Activated CD8-positive, alpha-beta memory T cell treated with anti-CD3 and anti-CD28 coated beads for 1 hour (primary cell): ENCODE measurements at regions not wholly inside any gene's neighbourhood (a gene's known extent, or its start where the extent isn't known, plus 50 kb on each side); places are given as distances from the start of the nearest gene placed in this dataset.

Experiments
- DNase-seq, 2 donors: peaks; one replicate each; pipeline ENCODE4 v3.0.0-alpha.2; 2020; ENCODE audit warnings: low read depth in 1 of 2; ENCODE audit errors: extremely low read depth in 1 of 2

DNA sequence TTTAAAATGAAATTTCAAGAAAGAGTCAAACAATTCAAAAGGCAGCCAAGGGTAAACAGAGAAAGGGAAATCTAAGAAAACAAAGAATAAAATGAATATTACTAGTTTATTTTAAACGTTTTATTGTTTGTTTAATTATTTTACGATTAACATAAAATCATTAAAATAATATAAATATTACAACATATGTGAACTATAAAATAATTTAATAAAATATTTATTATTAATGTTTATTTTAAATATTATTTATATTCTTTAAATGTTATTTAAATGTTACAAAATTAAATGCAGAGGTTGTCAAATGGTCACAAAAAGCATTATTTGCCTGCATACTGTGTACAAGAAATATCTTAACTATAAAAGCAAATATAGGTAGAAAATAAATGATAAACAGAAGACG lies 786.7 kb upstream of the GHITM start:
- DNase-seq, result no peak

DNA sequence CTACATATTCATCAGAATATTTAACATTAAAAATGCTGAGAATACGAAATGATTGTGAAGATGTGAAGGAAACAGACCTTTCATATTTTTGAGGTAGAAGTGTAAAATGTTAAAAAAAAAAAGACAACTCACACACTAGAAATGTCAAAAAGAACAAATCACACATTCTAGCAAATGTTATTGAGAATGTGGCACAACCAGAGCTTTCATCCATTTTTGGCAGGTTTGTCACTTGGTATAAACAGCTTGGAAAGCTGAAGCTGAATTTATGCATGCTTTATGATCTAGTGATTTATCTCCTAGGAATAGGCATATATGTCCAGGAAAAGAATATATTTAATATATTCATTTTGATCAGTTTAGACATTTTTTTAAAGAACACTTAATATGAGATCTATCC lies 784.9 kb upstream of the GHITM start:
- no peak for DNase-seq

DNA sequence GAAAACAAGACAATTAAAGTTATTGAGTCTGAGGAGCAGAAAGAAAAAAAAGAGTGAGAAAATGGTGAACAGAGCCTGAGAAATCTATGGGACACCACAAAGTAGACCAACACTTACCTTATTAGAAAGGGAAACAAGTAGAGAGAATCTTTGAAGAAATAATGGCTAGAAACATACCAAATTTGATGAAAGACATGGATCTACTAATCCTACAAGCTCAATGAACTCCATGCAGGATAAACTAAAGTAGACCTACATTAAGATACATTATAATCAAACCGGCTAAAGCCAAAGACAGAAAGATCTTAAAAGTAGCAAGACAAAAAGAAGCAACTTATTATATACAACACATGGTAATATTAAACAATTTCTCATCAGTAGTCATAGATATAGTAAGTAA lies 782.3 kb upstream of the GHITM start:
- no peak for DNase-seq

DNA sequence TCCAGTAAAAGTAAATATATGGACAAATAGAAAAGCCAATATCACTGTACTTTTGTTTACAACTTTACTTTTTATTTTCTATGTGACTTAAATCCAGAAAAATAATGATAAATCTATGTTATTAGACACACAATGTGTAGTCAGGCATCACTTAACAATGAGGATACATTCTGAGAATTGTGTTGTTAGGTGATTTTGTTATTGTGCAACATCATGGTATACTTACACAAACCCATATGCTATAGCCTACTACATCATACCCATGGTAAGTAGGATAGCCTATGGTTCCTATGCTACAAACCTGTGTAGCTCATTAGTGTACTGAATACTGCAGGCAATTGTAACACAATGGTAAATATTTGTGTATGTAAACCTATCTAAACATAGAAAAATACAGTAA lies 781.7 kb upstream of the GHITM start:
- DNase-seq, result no peak

DNA sequence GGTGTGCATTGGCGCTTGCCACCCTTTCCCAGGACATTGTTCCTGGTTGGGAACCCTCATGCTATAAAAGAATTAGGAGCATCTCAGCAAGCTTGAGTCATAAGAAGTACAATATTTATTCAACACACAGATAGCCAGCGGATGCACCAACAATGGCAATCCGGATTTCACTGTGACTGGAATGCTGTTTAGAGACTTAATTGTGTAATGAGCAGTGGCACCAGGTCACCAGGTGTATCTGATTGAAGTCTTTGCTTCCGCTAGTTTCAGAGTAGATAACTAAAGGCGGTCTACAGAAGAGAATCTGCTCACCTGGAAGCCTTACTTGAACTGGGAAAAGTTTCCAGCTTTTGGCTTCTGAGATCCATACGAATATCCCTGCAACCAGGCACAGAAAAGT lies 772.3 kb upstream of the GHITM start:
- no peak for DNase-seq

DNA sequence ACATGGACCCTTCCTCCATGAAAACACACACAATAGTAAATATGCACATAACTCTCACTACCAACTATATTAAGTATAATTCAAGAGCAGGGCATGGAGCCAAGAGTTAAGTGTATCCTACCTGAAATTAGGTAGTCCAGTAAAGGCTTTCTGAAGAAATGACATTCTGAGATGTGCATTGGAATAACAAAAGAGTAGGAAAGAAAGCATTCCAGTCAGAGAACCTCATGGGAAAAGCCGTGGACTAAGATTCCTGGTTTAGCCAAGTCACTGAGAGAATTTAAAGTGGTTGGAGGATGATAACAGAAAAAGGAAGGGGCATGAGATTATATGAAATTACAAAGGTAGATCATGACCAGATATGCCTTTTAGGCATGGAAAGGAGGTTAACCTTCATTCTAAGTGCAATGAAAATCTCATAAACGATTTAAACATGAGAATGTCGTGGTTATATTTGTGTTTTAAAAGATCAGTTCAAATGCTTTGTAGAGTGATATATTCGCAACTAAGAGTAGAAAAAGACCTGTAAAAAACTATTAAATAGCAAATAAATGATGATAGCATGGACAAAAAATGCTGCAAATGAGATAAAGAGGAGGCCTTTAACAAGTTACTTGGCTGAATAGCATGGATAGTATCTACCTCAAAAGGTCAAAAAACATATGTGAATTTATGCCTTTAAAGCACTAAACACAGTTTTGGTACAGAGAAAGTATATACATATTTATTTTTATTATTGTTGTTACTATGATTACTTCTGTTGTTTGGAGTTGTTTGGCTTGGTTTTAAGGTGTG lies 767.4 kb upstream of the GHITM start:
- DNase-seq, result no peak

DNA sequence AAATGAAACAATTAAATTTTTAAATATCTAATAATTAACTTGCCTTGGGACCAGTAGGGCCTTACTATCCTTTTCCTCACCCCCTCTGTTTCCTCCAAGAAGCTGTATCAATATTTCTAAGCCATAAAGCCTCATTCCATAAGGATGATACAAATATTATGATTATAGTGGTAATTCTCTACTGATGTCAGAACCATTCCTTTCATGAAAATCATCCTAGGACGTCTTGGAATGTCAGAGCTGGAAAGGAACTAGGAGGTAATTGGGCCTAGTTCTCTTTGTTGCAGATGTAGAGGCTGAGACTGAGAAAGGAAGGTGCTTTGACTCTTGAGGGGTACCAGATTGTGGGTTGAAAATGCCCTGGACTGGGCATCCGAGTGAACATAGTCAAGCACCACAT lies 766.7 kb upstream of the GHITM start:
- DNase-seq, result no peak

DNA sequence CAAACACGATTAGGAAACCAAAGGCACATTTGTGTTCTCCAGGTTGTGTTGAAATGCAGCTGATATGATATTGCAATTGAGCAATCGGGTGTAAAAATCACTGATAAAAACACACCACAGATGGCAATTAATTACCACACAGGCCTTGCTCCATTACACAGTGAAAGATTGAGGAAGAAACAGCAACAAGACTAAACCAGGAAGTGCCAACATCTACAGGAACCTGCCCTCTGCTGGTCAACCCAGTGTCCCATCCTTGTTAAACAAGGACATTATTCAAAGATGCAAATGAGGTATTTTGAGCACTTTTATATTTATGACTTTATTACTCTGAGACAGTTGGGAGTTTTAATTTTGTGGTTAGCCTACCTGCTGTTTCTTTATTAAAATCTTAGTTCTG lies 765.6 kb upstream of the GHITM start:
- DNase-seq, result no peak

DNA sequence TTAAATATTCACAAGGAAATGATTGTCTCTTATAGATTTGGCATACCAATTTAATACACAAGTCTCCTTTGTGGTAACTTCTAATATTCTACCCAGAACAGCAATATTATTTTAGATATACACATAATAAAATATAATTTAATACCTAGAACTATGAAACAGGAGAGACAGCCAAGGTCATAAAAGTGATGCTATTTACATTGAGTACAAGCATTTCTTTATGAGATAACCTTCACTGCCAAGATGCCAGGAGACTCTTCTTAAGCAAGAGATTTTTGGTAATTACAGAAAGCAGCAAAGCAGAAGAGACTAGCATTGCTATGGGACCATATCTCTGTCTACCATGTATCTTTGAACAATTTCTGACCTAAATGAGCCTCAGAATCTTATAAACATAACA lies 764.6 kb upstream of the GHITM start:
- no peak for DNase-seq

DNA sequence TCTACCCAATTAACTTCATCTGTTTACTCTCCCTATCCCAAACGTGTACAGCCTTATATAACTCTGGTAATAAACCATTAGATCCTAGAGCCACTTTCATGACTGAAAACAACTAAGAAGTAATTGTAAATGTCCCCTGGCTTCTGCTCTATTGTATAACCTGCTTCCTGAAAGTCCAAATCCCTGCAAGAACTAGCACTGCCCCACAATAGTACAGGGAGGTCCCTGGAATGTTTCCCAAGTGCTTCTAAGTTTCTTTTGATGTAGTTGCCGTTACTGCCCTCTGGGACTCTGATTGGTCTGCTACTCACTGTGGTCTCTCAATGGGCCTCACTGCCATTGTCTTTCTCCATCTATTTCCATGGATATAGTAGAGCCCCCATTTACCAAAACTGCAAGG lies 764.0 kb upstream of the GHITM start:
- DNase-seq, result no peak

DNA sequence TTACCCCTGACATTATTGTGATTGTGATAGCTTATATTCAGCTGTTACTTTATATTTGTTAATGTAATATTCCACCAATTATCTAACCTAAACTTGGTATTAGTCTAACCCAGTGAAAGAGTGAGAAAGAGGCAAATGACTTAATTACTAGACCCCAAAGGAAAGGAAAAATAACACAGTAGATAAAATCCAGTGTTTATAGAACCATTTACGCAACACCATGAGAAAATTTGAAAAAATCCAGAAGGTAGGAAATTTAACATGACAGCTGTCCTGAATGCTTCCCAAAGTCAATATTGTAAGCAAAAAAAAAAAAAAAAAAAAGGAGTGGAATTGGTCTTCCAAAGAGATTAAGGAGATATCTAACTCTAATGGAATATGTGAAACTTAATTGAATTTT lies 741.5 kb upstream of the GHITM start:
- DNase-seq, result no peak

DNA sequence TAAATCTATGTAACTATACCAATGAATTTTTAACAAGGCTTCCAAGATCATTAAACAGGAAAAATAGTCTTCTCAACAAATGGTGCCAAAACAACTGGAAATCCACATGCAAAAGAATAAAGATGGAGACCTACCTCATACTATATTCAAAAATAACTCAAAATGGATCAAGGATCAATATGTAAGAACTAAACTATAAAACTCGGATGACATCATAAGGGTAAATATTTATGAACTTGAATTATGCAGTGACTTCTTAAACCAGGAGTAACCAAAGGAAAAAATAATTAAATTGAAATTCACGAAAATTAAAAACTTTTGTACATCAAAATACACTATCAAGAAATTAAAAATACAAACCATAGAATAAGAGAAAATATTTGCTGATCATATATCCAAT lies 728.7 kb upstream of the GHITM start:
- DNase-seq, result no peak

DNA sequence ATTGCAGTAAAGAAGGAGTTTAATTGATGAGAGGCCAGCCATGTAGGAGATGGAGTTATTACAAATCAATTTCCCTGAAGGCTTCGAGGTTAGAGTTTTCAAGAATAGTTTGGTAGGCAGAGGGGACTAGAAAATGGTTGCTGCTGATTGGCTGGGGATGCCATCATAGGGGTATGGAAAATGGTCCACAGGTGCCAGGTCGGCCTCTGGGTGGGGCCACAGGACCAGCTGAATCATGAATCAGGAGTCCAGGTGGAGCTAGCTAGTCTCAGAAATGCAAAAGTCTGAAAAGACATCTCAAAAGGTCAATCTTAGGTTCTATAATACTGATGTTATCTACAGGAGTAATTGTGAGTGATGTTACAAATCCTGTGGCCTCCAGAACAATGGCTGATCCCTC lies 714.0 kb upstream of the GHITM start:
- DNase-seq, result no peak

DNA sequence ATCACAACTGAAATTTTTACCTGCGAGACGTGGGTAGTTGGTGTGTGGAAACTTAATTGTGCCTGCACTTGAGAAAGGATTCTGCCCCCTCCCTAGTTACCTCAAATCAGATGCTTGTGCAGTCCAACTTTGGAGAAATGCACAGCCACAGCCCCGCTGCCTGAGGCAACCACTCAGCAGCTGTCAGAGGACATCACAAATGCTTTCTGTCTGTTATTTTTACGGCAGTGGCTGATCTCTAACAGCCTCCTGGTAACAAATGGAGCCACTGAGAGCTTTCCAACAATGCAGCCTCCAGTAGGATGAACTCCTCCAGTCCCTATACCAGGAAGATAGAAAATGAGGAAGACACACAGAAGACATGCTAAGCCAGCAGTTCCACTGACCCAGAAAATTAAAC lies 712.2 kb upstream of the GHITM start:
- no peak for DNase-seq

DNA sequence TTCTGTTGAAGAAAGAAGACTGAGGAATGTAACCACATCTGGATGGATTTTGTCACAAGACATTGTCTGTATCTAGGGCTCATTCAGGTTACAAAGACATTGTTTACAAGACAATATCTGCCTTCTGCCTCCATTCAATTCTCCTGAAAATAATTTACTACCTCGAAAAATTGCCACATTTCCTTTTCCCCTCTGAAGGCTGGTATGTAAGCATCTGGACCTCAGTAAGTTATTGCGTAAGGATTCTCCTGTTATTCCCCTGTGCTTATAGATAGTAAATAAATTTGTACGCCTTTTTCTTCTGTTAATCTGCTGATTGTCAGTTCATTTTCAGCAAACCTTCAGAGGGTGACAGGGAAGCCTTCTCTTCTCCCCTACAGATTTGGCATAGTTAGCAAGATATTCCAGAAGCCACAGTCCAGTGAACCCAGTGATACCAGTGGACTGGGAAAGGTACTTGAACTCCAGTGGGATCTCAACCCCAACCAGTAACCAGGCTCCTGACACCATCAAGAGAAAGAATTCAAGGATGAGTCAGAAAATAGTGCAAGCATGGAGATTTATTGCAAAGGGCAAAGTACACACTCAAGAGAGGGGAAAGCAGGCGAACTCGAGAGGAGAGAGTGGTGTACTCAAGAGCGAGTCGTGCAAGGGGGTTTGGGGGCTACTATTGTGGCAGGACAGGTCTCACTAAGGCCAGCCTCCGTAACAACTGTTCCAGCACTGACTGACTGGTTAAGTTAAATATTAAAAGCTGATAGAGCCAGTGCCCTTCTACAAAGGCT lies 706.9 kb upstream of the GHITM start:
- DNase-seq, result no peak

DNA sequence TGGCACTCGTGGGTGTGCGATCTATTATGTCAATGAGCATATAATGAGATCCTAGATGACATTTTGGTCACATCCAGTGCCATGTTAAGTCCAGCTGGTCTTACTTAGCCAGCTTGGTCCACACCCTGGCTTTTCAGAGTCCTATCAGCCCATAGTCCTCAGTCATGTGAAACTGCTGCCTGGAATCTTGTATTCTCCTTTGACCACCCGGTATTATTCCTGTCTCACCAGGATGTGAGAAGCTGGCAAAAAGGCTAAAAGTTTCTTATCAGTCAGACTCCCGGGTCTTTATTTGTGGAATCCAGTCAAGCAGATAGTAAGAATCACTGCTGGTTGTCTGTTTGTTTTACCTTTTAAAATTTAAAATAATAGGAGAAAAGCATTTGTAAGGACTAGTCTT lies 705.6 kb upstream of the GHITM start:
- DNase-seq, result no peak

DNA sequence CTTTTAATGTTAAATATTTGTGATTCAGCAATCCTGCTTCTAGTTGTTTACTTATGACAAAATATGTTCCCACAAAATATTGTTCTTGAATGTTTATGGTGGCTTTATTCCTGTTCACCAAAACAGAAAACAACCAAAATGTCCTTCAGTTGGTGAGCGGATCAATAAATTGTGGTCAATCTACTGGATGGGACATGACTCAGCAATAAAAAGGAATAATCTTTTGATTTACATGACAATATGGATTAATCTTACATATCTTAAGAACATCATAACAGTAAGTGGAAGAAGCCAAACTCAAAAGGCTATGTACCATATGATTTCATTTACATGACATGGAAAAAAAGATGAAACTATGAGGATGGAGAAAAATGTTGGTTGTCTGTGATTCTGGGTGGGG lies 691.3 kb upstream of the GHITM start:
- DNase-seq, result no peak

DNA sequence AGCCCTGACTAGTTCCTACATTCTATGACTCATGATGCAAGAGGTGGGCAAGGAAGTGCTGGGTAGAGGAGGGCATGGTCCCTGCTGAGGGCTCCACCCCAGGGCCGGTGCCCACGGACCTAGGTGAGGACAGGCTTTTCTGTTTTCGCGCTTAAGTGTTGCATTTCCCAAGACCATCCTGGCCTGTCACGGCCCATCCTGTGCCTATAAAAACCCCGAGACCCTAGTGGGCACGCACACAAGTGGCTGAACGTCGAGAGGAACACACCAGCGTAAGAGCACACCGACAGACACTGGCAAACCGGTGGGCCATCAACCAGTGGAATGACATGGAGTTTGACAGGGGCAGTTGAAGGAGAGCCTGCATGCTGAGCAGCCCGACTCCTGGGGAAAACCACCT lies 680.7 kb upstream of the GHITM start:
- DNase-seq, result no peak

DNA sequence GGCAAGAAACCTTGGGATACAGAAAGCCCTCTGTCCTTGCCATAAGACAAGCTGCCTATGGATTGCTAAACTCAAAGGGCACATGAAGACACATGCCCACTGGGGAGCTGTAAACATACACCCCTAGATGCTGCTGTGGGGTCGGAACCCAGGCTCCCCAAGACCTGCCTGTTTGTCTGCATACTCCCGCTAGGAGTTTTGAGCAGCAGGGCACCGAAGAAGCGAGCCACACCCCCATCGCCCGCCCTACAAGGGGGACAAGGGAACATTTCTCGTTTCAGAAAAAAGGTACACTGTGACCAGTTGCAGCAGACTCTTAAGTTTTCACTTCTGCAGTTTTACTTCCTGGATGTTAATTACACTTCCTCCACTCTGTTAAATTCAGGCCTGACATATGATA lies 680.2 kb upstream of the GHITM start:
- DNase-seq, result no peak

DNA sequence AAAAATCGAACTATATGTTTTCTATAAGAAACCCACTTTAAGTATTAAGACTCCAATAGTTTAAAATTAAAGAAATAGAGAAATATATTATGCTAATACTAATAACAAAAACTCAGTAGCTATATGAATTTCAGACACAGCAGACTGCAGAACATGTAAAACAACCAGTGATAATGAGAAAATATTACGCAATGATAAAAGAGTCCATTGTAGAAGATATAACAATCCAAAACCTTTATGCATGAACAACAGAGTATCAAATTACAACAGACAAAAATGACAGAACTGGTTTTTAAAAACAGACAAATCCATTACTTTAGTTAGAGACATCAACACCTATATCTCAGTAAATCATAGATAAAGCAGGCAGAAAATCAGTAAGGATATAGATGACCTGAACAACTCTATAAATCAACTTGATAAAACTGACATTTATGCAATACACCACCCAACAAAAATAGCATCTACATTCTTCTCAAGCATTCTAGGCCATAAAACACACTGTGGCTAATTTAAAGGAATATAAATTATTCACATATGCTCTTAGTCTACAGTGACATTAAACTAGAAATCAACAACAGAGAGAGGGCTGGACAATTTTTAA lies 669.5 kb upstream of the GHITM start:
- DNase-seq, result no peak

DNA sequence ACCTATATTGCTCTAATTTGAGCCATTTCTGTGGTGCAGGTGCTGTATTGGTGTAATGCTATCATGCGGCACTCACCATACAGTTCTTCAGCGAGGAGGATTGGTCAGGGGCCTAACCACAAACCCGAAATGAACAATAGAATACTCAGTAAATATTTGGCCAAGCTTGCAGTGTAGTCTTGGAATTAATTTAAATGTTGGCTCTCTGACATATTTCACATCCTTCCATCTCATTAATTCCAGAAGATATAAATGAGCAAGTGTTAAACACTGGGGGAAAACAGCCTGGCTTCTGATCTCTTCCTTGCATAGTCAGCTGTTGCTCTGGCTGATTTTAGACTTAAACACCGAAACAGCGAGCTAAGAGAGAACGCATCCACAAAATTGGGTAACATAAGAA lies 663.1 kb upstream of the GHITM start:
- DNase-seq, result no peak

DNA sequence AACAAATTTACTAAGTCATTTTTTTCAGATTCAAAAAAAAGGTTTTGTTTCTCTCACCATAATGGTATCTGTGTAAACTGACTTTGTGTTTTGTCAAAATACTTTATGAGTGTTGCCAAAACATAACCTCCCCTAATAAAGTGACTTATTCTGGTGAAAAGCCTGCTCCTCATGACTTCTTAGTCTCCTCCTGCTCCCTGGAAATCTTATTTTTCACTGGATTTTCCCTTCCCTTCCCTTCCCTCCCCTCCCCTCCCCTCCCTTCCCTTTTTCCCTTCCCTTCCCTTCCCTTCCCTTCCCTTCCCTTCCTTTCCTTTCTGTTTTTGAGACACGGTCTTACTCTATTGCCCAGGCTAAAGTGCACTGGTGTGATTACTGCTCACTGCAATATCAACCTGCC lies 650.1 kb upstream of the GHITM start:
- no peak for DNase-seq
